GM19043 (cell line): ENCODE measurements at regions not wholly inside any gene's neighbourhood (a gene's known extent, or its start where the extent isn't known, plus 50 kb on each side); places are given as distances from the start of the nearest gene placed in this dataset.

Source experiments
- ATAC-seq: cut with Tn5 transposase; IDR thresholded peaks from one replicate; pipeline ENCODE4 v1.9.1; 2021; ENCODE audit warnings: low read depth; ENCODE audit not compliant: unreplicated experiment

DNA sequence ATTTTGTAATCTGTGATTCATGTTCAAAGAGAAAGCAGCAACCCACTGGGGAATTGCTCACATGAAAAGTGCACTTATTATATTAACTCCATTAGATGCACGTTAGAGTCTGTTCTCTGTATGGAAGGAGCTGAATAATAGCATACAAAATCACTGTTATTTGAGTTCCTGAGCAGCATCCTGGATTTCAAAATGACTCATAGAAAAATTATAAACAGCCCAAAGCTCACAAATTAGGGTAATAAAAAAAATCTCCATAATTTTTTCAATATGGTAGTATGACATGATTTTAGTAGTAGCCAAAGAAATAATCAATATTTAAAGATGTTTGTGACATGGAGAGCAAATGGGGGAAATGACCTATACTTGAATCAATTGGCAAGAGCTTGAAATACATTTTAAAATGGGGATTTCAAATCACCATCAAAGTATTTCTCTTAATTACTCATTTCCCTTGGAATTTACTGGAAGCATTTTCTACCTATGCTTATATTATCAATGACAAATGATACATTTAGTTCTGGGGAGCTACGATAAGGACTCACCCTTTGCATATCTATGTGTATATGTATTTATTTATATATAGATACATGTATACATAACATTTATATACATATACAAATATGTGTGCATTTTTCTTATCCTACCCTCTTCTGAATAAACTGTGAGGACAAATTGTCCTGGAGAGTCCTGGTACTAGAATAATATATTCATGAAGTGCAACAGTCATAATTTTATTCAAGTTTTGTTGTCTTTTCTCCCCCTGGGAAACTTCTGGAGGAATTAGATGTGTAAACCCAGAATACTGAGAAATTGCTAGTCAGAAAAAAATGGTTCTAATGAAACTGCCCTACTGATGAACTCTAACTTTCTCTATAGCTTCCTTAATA lies 116.3 kb downstream of the RPL22L1 start:
- ATAC-seq = no peak

DNA sequence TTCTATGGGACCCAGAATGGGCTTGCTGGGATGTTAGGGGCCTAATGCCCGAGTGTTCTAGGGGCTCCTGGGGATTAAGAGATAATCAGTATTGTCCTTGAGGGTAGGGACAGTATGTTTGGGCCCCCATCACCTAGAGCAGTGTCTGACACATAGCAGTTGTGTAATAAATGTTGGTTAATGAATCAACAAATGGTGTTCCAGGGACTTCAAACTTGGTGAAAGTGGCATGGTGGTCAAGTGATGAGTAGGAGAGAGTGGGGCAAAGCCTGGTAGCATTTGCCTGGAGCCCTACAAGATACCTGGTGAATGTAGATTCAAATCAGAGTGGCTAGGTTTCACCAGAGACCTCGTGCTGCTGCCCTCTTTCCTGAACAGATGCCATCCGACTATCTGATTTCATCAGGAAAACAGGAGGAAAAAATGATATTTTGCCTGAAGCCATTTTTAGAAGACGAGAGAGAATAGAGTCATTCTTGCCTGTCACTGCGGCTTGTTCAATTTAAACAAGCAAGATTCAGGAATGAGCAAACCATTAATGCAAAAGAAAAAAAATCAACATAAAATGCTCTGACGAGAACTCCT lies 117.3 kb downstream of the RPL22L1 start:
- ATAC-seq = no peak

DNA sequence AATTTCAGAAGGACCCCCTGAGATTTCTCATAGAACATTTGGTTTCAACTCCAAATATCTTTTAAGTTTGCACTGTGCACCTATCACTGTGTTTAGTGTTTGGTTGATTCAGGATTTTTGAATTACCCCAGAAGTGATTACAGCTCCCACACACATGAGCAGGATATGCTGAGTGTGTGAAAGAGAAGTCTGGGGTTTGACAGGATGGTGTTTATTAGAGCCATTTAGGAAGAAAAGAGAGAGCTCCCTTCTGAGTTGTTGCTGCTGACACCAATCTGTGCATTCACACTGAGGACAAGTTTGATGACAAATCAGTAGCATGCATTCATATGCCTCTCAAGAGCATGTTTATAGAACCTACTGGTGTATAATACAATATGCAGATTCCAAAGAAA lies 118.1 kb downstream of the RPL22L1 start:
- ATAC-seq = no peak

DNA sequence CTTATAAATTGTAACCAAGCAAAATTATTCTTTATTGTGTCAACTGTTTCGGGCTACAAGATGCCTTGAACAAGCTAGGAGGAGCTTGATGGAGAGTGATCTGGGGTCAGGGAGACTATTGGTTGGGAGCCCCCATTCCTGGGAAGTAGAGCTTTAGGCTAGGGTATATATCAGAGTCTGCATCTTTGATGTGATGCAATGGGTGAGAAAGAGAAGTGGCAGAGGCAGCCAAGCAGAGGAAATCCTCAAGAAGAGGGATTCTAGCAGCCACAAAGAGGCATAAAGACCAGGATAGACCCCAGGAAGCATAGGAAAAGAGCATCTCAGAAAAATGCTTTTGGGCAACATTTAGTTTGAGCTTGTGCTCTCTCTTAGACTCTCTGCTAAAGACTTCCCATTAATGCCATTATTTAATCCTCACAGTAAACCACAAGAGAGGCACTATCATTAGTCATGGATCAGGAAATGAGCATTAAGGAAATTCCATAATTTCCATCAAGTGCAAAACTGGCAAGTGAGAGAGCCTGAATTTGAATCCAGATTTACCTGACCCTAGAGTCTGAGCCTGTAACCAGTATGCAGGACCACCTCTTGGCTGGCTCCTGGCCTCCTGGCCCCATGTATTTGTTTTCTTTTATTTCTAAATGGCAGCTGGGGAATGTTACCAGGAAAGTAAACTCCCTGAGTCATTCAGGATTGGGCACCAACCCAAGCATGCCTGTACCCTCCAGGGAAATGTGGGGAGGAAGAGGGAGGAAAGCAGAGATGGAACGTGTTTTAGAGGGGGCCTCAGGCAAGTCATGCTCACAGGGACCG lies 118.7 kb downstream of the RPL22L1 start:
- no peak for ATAC-seq

DNA sequence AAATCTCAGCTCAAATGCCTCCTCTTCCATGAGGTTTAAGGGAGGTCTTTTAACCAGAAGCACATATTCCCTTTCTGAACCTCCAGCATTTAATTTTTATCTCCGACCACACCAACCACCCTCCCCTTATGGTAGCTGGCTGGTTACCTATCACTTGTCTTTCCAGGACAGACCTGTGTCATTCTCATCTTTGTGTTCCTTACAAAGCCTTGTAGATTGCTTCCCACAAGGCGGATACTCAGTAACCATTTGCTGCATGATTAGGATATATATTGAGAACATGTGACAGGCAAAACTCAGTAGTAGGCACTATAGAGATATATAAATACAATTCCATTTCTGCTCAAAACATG lies 119.5 kb downstream of the RPL22L1 start:
- ATAC-seq = no peak

DNA sequence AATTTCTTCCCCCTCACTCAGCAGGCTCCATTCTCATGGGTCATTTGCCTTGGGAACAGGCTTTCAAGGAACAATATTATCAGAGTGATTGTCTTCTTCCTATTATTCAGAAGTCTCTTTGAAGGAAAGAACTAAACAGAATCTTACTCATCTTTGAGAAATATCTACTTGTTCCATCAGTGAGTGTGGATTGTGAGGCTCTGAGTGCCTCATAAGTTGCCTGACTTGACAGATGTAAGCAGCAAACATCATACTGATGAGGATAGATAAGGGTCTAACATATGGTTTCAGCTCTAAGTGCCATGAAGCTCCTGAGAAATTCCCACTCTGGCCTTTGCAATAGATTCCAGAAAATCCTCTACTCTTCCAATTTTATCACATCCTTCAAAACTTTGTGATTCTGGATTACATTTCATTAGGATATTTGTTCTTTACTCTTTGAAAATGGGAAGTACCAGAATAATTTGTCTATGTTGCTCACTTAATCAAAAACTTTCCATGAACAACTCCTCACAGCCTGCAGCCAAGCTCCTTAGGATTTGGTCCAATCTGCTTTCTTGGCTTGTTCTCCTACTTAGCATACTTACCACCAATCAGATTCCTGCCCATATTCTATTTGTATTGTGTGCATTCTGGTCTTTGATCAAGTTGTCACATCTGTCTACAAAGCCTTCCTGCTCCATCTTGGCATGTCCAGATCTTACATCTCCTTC lies 120.1 kb downstream of the RPL22L1 start:
- no peak for ATAC-seq

DNA sequence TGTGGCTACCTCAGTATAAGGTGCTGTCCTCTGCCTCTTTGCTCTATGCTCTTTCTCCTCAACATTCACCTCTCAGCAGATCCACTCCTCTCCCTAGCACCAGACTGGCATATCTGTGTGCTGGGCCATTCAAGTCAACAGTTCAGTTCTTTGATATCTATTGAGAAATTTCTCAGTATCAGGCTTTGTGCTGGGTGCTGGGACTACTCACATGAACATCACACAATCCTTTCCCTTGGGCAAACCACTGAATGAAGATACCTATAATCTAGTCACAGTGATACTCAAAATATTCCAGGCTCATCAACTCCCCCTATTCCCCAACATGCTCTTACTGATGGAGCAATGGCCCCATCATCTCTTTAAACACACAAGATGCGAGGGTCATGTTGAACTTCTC lies 120.8 kb downstream of the RPL22L1 start:
- no peak for ATAC-seq

DNA sequence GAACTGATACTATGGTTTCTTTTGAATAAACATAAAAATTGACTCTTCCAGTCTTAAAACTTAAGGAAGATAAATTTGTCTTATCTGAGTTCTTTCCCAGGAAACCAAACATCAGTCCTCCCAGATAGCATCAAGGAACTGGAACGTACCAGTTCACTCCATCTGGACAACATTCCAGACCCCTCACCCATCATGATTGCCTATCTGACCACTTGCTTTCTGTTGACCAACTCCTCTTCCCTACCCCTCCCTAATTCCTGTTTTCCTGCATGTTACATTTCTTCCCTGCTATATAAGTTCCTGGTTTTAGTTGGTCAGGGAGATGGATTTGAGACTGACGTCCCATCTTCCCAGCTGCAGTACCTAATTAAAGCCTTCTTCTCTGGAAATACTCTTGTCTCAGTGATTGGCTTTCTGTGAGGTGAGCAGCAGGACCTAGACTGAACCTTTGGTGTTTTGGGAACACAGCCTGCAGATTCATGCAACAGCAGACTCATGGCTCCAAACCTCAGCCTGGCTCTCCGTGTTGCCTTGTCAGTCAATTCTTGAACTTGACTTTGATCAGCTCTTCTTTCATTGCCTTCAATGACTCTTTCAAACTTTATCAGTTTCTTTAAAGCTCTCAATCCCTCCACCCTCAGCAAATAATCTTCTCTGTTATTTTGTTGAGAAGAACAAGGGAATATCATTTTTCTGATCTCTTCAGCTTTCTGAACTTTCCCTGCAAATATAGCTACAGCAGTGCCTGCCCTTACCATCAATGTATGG lies 123.6 kb downstream of the RPL22L1 start:
- ATAC-seq = no peak

DNA sequence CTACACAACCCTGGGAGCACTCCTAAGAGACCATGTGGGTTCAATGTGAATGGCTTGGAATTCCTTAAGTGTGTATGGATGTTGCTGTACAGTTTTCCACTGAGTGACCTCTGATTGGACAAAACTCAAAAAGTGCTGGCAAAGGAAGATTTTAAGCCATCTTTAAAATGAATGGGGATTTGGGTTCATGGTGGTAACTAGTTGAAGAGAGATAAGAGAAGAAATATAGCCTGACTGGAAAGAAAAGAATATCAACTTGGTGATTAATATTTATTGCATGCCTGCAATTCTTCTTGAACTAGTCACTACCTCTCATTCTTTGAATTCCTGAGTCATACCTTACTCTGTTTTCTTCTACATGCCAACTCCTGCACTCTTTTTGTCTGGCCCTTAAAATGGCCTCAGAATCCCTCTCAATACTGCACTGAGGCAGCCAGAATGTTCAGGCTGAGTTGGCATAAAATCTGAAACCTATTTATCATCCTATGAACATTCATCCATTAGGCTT lies 124.7 kb downstream of the RPL22L1 start:
- no peak for ATAC-seq

DNA sequence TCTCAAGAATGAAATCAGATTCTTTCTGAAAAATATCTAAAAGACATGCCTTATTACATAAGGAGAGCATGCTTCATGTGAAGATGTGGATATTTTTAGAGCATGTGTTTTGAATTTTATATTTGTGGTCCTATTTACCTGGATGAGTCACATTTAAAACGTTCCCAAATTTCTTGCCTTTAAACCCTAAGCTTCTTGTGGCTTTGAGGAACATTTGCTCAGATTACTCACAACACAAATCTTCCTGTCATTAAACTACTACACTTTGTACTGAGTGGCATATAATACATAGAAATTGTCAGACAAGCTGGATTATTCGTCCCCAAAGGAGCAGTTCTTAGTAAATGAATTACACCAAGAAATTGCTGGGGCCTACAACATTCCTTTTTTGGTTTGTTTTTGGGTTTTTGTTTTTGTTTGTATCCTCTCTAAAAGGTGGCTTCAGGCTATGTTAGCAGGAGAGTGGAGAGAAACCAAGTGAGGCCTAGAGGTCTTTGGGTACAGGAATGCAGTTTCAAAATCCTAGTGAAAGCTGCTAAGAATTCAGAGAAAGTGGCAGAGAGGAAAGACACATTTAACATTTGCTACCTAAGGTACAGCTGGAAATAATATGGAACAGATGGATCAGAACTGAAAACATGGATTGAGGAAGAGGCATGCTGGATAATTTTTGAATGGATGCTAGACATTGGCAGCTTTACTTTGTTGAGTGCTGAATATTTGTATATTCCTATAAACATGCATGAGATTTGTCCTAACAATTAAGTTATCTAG lies 128.1 kb downstream of the RPL22L1 start:
- no peak for ATAC-seq

DNA sequence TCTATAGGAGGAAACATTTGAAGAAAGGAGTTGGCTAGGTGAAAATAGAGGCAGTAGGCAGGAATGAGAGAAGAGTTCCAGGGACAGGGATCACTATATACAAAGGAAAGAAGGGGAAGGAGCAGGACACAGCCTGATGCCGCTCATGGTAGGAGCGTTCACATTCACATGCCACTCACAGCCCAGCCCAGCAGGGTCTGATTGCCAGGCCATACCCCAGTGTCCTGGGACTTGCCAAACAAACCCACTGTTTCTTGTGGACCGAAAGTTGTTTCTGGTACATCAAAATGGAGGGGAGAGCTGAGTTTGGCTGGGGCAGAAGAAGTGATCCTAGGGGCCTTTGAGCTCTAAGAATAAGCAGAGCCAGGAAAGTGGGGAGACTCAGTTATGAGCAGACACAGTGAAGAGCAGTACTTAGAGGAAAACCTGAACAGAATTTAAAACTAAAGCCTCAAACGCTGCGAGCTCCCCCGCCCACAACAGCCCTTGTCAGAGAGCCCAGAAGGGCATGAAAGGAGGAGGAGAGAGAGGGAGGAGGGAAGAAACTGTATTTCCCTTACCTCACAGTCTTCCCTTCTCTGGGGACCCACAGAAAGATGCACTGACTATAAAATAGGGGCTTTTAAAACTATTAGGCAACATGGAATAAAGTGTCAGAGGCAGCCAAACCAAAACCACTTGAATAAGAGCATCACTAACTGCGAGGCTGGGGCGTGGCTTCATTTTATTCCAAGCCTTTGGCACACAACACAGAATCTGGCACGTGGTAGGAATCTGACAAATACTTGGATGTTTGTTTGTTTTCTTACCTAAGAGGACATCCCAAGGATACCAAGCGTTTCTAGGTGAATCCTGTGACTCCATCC lies 129.0 kb downstream of the RPL22L1 start:
- ATAC-seq = no peak

DNA sequence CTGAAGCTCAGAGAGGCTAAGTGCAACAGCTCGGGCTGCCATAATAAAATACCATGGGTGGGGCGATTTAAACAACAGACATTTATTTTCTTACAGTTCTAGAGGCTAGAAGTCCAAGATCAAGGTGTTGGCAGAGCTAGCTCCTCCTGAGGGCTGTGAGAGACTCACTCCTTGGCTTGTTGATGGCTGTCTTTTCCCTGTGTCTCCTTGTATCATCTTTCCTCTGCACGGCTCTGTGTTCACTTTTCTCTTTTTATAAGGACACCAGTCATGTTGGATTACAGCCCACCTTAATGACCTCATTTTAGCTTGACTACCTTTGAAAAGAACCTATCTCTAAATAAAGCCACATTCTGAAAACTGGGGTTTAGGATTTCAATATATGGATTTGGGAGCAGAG lies 129.7 kb downstream of the RPL22L1 start:
- no peak for ATAC-seq

DNA sequence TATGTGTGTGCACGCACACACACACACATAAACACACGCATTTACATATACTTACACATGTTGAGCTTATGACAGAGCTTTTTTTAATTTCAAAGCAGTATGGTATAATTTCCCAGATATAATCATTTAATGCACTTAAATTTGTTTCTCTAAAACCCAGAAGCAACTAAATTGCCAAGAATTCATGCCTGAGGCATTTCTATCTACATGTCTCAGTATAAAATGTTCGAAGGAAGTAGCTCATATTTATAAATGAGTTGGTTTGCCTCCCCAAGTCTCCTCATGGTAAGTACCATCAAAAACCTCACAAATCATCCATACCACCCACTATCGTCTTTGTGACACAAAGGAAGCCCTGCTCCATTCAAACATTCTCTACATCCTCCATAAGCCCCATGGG lies 130.6 kb downstream of the RPL22L1 start:
- no peak for ATAC-seq

DNA sequence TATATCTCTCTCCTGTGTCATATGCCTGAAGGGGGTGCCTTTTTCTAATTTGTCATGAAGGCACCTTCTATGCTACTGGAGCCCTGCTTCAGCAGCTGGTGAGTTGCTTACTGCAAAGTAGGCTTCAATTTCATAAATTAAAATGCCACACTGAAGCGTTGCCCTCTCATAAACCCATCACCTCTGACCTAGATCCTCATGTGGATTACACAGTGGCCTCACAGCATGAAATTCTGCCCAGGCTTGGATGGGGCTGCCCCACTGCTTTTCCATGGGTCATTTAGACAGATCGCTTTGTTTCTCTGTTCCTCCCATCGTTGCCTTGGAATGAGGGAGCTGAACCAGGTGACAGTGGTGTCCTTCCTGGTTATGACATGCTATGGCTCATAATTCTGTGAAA lies 131.2 kb downstream of the RPL22L1 start:
- ATAC-seq = no peak

DNA sequence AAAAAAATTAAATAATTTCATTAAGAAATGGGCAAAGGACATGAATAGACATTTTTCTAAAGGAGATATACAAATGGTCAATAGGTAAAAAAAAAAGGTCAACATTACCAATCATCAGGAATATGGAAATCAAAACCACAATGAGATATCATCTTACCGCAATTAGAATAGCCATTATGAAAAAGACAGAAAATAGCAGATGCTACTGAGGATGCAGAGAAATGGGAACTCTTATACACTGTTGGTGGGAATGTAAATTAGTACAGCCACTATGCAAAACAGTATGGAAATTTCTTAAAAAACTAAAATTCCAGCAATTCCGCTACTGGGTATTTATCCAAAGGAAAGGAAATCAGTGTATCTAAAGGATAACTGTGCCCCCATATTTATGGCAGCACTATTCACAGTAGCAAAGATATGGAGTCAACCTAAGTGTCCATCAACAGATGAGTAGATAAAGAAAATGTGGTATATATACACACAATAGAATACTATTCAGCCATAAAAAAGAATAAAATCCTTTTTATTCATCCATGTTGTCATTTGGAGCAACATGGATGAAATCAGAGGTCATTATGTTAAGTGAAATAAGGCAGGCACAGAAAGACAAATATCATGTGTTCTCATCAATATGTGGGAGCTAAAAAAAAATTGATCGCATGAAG lies 132.4 kb downstream of the RPL22L1 start:
- no peak for ATAC-seq

DNA sequence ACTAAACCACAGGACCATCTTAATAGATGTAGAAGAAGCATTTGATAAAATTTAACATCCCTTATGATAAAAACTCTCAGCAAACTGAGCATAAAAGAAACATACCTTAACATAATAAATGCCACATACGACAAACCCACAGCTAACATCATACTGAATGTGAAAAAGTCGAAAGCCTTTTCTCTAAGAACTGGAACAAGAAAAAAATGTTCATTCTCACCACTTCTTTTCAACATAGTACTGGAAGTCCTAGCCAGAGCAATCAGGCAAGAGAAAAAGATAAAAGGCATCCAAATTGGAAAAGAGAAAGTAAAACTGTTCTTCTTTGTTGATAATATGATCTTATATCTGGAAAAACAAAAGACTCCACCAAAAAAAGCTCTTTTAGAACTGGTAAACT lies 134.2 kb downstream of the RPL22L1 start:
- ATAC-seq = no peak

DNA sequence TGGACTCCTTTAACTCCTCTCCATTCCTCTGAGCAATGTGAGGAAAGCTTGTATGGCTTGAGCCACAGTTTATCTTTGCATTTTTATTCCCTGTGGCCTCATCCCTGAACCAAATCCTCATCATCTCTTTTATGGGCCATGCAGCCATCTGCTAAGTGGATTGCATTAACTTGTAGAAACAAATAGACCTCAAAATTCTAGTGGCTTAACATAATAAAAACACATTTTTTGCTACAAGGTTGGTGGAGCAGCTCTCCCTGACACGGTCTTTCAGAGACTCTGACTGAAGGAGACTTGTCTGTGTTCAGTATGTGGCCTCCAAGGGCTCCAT lies 135.3 kb downstream of the RPL22L1 start:
- no peak for ATAC-seq
